CD4-positive, alpha-beta T cell treated with Interleukin-17A for 1 hour (primary cell): ENCODE measurements at regions not wholly inside any gene's neighbourhood (a gene's known extent, or its start where the extent isn't known, plus 50 kb on each side); places are given as distances from the start of the nearest gene placed in this dataset.

Experiments used
- DNase-seq: peaks from one replicate; pipeline ENCODE4 v3.0.0-alpha.2; 2020

GRCh38 chr10:85508159-85508558 is 858.4 kb downstream of the GRID1 start:
- no peak for DNase-seq

- no peak for DNase-seq
Measured at GRCh38 chr10:85510682-85511081, 855.9 kb downstream of the GRID1 start.

DNA sequence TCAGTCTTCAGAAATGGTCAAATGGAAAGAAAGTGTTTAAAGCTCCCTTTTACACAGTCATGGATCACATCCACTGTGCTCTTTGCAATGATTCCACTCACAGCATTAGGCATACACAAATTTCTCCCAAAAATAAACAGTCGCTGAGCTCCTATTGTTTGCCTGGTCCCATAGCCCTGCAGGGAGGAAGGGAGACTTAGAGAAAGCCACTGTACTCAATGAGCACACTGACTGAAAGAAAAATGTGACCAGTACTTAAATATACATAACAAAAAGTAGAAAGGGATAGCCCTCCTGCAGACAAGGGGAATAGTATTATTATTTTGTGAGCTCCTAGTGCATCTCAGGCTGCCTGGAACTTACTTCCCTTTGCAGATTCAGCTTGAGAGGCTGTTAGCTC is 853.2 kb downstream of the GRID1 start:
- DNase-seq: no peak

GRCh38 chr10:85515316-85515715 is 851.3 kb downstream of the GRID1 start:
- DNase-seq: no peak

DNA sequence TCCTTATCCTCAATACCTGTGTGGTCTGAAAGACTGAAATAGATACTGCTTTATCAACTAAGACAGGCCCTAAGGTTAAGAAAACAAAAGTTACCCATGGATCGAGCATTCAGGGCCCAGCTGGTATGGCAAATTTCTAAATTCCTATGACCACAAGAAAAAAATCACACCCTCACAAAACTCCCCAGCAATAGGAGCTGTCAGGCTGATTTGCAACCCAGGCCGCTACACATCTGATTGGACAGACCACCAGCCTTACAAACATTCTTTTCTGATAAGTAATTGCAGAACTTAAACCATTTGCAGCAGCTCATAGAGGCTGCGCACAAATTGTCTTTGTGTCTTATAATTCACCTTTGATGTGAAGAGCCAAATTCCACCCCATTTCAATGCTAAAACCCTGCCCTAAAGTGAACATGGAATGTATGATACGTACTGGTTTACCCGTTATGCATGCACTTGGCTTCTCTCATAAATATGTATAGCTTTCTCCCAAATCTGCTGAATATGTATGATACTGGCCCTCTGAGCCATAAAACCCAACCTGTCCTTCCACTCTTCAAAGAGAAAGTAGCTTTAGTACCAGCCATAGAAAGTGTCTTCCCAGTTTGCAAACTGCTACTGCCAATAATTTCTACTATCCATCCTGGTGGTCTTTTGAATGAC is 842.5 kb downstream of the GRID1 start:
- DNase-seq: no peak

- no peak for DNase-seq
Measured at GRCh38 chr10:85527616-85528317, 838.8 kb downstream of the GRID1 start.

DNA sequence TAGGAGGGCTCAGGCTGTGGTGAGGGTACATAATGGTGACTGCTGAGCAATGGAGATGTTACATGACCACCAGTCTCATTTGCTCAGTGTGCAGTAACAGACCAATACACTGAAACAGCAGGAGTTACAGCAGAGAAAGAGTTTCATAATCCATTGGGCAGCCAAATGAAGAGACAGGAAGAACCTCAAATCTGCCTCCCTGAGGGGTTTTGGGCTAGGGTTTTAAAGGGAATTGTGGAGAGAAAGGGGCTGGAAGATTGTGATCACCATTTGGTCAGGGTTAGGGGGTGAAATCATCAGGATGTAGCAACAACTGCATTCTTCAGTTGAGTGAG is 838.3 kb downstream of the GRID1 start:
- DNase-seq: no peak

DNA sequence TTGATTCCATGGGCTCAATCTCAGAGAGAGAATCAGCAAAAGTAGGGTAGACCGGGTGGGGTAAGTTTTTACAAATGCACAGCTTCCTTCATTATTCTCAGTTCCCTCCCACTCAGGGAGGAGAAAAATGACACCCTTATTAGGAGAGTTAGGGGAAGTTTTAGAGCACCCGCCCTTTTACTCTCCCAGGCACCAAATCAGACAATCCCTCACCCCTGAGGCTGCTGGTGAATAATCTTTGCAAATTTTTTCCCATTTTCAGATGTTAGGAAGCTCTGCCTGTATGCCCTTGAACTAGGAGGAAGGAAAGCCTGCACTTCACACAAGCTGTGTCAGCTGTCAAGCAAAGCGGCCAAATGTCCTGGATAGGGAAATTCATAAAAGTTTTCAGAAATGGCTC is 834.9 kb downstream of the GRID1 start:
- DNase-seq: no peak

- DNase-seq: no peak
Measured at GRCh38 chr10:85532773-85533172, 833.8 kb downstream of the GRID1 start.

DNA sequence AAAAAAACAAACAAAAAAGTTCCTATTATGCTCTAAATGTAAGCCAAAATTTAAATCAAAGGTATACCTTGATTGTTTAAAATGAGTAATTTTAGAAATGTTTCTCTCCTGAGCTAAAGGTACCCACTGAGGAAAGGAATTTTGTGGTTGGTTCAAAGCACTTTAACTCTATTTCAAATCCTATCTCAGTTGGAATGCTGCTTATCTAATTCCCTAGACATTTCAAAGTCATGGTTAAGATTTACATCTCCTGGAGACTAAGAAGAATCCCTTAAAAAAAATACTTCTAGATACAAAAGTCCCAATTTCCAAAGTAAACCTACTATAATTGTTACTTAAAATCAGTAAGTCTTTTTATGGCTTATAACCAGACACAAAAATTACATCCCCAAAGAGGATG is 830.7 kb downstream of the GRID1 start:
- no peak for DNase-seq

- no peak for DNase-seq
Measured at GRCh38 chr10:85537561-85537960, 829.0 kb downstream of the GRID1 start.

GRCh38 chr10:85538601-85539000 is 828.0 kb downstream of the GRID1 start:
- no peak for DNase-seq

GRCh38 chr10:85542152-85542551 is 824.4 kb downstream of the GRID1 start:
- no peak for DNase-seq

- no peak for DNase-seq
Measured at GRCh38 chr10:85542936-85543730, 823.5 kb downstream of the GRID1 start.

GRCh38 chr10:85544956-85545355 is 821.6 kb downstream of the GRID1 start:
- DNase-seq: no peak

- DNase-seq: no peak
Measured at GRCh38 chr10:85545874-85546273, 820.7 kb downstream of the GRID1 start.

- DNase-seq: no peak
Measured at GRCh38 chr10:85547460-85548023, 819.1 kb downstream of the GRID1 start.

DNA sequence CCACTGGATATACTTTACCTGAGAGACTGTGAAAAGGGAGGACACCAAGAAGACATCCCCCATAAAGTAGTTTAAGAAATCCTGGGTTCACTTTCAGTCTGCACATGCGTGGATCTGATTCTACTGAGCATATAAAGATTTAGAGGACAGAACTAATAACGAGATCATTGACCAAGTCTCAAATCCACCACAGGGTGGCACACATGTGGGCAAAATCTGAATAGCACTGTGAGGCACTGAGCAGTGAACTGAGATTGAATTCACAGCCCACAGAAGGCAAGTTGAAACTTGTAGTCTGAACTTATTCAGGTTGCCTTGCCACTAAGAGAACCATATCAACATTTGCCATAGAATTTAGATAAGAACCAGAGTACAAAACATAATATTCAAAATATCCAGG is 818.6 kb downstream of the GRID1 start:
- peak; percentile 22 for DNase-seq
